Stimulated activated CD4-positive, alpha-beta T cell treated with anti-CD3 and anti-CD28 coated beads, Interleukin-1b, Interleukin-23, amount 100 ng/mL, for 24 hours (primary cell): ENCODE measurements at regions not wholly inside any gene's neighbourhood (a gene's known extent, or its start where the extent isn't known, plus 50 kb on each side); places are given as distances from the start of the nearest gene placed in this dataset.
A peak's percentile ranks its signal among the peaks of the same experiment; 100 is the strongest.
"Not testable (repeated sequence)": the region's sequence is repeated elsewhere in the genome, so short reads cannot be mapped to it uniquely, and the experiment has no call there.

Experiments
- DNase-seq, 4 experiments: peaks; one replicate each; pipeline ENCODE4 v3.0.0-alpha.2; 2020; ENCODE audit warnings: low read depth in 4 of 4, low spot score in 1 of 4

GRCh38 chr10:60621018-60621417, 157.3 kb upstream of the CDK1 start:
- no peak for DNase-seq

- no peak for DNase-seq
Observed at GRCh38 chr10:60618861-60619260, 159.4 kb upstream of the CDK1 start.

DNA sequence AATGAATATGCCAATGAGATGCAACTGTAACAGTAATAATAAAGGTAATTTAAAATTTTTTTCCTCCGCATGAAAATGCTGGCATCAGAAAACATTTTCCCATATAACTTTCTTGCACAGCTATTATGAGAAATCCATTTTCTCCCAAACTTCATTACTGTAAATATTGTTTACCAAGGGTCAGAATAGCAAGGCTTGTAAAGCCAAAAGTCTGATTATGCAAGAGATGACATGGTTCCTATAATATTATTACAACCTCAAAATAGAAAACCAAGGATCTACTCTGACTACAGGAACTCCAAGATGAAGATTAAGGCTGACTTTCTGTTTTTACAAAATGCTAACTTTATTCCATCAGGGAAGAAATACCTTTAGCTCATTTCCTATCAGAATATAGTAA, 162.7 kb upstream of the CDK1 start:
- no peak for DNase-seq

GRCh38 chr10:60614363-60614762, 163.9 kb upstream of the CDK1 start:
- no peak for DNase-seq

DNA sequence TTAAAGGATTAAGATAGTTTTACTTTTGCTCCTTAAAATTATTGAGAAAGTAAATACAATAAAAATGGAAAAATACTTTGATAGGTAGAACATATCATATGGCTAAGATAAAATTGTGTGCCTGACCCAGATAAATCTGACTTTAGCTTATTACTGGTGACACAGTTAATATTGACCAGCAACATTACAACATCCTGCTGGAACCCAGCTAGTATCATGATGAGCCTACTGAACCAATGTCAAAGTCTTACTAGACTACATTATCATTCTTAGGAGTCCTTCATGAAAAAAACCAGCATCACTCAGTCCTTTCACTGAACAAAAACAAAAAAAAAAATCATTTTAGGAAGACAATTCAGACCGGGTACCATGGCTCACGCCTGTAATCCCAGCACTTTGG, 164.8 kb upstream of the CDK1 start:
- no peak for DNase-seq

DNA sequence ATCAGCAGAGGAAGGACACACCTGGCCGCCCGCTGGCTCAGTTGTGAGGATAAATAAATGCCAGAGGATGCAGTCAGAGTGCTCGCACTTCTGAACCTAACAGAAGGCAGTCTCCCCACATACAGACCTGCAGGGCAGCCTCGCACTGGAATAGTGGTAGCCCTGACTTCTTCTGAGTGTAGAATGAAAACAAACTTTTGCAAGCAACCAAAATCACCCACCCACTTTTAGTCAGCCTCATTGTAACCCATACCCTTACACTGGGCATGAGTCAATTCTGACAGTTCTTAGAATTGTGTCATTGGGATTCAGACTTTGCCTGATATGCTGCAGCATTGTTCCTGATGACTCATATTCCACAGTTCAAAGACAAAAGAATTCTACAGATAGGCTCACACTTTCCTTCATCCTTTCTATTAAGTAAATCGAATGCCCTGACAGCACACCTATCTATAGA, 167.0 kb upstream of the CDK1 start:
- DNase-seq: peak in 1 of 4 experiments; percentile 15

GRCh38 chr10:60607372-60607771, 170.9 kb upstream of the CDK1 start:
- DNase-seq: no peak

DNA sequence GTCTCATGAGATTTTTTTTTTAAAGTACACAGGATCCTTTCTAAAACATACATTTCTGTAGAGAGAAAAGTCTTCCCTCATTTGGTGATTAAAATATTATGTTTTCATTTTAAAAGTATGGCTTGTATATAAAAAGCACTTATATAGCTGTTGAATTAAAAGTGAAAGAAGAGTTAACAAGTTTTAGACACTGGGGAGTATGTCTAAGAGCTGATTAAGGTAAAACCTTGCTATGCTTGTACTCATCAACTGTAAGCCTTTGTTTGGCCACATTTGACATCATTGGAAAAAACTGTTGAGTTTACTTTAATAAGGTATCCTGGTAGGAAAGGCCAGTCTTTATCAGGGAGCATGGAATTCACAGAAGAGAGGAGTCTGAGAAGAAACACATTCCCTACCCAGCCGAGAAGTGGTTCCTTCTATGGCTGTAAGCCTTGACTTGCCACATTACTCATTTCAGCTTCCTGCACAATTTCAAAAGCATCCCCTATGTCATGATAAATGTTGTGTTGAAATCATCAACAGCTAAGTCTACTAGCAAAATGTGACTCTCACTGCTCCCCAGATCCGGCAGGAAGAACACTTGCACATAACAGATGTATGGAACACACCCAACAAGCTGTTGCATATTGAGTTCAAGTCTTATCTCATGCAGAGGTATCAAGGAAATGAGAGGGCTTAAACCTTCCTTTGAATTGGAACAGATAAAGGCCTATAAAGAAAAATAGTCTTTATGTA, 171.8 kb upstream of the CDK1 start:
- no peak for DNase-seq

DNA sequence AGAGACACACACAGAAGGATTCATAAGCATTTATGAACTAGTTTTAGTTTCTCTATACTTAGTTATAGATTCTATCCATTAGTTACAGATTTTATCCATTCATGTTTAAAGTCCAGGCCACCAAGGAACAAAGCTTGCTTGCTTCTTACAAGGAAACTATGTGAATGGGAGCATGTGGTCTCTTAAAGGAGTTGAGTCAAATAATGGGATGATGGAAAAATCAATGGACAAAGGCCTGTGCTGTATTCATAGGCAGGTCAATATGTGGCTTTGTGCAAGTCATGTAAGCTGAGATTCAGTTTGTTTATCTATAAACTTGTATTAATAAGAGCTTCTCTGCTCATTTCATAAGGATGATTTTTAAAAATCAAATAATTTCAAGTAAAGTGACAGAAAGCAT, 172.8 kb upstream of the CDK1 start:
- DNase-seq: no peak

DNA sequence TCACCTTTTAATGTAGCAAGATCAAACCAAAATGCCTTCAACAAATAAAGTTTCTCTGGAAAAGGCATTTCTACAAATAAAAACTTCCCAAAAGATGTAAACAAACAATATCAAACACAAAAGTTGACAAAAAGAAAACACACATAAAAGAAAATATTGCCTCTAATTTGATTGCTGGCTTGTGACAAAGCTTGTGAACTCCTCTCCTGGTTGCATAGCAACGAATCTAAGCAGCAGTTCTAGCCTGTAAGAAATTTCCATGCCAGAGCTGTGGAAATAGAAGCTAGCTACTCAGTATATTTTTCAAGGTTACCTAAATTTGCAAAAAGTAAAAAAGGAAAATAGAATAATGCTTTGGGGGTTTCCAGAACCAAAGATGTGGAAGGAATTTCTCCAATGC, 173.9 kb upstream of the CDK1 start:
- no peak for DNase-seq

GRCh38 chr10:60597513-60597912, 180.8 kb upstream of the CDK1 start:
- DNase-seq: no peak

DNA sequence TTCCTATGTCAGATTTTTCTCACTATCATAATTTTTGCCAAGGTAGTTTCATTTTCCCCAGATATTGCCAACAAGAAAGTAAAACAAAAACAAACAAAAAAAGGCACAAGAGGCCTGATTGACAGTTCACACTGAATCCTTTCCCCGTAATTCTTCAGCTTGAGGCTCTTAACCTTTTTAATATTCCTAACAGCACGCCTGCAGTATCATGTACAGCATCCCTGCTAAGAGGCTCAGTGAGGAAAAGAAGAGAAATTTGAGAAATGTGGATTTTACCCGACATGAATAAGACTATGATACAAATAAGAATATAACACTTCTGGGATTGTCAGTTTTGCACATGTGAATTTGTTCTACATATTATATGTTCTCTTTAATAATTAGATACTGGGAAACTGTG, 182.4 kb upstream of the CDK1 start:
- no peak for DNase-seq

- DNase-seq: no peak
Observed at GRCh38 chr10:60594476-60595051, 183.7 kb upstream of the CDK1 start.

GRCh38 chr10:60591119-60591518, 187.2 kb upstream of the CDK1 start:
- no peak for DNase-seq

- DNase-seq: no peak
Observed at GRCh38 chr10:60589376-60589775, 188.9 kb upstream of the CDK1 start.

GRCh38 chr10:60581782-60582181, 192.1 kb upstream of the ANK3 start:
- not testable (repeated sequence) for DNase-seq

DNA sequence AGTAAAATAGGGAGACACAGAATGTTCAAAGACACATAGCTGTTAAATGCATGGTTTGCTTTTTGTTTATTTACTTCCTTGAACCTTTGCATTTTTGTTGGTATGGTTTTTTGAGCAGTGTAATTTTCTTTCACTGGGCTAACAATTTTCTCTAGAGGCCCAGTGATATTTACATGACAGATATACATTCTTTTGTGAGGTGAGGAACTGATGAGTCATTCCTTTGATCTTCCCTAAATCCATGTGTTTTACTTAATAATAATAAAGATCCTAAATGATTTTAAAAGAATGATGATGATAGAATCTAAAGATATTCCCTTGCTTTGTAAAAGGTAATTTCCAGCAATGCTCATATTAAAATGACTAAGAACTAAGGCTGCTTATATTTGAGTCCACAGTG, 188.5 kb upstream of the ANK3 start:
- no peak for DNase-seq

DNA sequence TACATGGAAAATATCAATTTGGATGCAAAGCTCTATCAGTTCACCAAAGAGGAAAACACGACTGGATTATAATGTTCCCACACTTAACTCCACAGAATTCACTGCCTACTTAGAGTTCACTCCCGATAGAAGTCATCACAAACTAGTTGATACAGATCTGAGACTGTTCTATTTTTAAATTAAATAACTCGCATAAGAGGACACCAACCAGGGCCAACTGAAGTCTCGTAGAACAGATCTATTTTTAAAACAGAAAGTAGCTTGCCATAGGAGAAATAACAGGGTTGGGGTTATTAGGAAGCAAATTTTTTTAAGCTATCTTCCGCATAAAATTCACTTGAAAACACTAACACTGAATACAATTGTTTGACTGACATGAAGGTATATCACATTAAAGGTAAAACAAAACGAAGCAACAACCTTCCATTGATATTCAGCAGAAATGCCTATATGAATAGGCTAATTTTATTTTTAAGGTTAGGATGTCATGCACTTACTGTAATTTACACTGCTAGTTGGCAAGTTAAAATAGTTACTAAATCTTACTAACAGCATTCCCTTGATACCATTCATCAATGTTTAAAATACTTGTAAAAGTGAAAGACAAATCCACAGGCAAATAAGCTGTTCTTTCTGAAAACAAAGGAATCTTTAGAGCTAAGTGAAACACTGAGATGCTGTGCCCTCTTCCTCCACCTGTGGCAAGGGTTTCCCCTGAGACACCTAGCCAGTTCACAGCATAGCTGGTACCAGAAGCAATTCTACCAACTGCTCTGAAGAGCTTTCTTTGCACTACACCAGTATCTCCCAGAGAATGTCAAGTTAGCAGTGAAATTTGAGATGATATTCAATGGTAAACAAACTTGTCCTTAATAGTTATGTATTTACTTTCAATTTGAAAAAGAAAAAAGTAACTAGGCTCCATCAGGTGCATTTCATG, 186.7 kb upstream of the ANK3 start:
- no peak for DNase-seq

DNA sequence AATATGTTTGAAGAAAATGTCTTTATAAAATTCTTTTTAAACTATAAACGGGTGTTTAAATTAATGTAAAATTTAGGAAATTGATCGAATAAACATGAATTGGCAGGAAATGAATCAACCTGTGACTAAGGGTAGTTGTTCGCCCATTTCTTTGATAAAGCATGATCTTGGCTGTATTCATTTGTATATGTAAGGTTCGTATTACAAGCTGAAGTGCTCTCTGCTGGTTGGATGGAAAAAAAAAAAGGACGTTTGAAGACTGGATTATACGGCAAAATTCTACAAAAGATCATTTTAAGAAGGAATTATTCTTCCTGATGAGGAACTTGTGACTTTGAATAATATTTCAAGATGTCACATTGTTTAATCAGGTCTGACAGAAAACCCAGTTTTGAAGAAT, 185.4 kb upstream of the ANK3 start:
- no peak for DNase-seq

DNA sequence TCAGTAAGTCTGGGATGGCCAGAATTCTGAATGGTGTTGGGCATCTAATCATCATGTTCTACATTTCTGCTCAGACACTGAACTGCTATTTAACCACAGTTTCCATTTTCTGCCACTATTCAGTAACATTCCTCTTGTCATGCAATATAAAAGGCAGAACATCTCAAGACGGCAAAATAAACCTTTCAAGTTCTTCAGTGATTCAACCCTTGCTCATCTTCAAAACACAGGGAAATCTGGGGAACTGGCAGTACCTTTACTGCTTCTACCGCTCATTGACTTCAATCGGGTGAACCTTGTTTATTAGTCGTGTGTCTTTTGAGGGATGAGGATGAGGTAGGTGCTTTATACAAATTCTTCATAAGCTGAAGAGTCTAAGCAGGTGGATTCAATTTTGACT, 184.7 kb upstream of the ANK3 start:
- DNase-seq: no peak

- DNase-seq: peak in 3 of 4 experiments; percentile 24 to 49 (median 43)
Observed at GRCh38 chr10:60573336-60573735, 183.7 kb upstream of the ANK3 start.
